Peyer's patch (tissue), 4 donors: ENCODE measurements at regions not wholly inside any gene's neighbourhood (a gene's known extent, or its start where the extent isn't known, plus 50 kb on each side); places are given as distances from the start of the nearest gene placed in this dataset.

Source experiments
- POLR2A ChIP-seq, 2 donors: fragments of 450-650 bp; IDR thresholded peaks; one replicate each; pipeline ENCODE4 v1.5.1; 2017; ENCODE audit warnings: antibody characterized with exemption in 2 of 2, mild to moderate bottlenecking in 2 of 2, moderate library complexity in 2 of 2
- TF ChIP-seq, protein P1 (sequence below), 6 experiments: fragments of 450-650 bp in 4 of 6; fragments of 200-600 bp in 2 of 6; sonication (generic) in 1 of 6; IDR thresholded peaks; one replicate each; pipeline ENCODE4 v1.5.1; 2017 to 2019; ENCODE audit warnings: antibody characterized with exemption in 6 of 6, mild to moderate bottlenecking in 3 of 6, moderate library complexity in 1 of 6

DNA sequence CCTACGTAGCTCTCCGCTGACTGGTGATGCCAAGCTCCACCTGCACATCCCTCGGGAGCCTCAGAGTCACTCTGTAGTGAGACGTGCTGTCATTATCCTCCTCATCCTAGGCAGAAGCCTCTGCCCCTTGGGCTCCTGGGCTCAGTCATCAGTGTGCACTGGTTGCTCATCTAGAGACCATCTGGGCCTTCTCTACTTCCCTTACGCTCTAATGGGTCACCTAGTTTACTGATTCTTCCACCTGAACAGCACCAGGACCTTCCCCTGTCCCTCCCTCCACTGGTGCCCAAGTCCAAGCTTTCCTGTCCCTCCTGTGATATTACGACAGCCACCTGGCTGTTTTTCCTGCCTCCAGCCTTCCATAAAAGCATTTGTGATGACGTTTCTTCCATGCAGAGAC, 136.1 kb upstream of the ERRFI1 start:
- no peak for TF ChIP-seq POLR2A (IDR thresholded peaks at IDR 0.05)
- TF ChIP-seq, protein P1, sequence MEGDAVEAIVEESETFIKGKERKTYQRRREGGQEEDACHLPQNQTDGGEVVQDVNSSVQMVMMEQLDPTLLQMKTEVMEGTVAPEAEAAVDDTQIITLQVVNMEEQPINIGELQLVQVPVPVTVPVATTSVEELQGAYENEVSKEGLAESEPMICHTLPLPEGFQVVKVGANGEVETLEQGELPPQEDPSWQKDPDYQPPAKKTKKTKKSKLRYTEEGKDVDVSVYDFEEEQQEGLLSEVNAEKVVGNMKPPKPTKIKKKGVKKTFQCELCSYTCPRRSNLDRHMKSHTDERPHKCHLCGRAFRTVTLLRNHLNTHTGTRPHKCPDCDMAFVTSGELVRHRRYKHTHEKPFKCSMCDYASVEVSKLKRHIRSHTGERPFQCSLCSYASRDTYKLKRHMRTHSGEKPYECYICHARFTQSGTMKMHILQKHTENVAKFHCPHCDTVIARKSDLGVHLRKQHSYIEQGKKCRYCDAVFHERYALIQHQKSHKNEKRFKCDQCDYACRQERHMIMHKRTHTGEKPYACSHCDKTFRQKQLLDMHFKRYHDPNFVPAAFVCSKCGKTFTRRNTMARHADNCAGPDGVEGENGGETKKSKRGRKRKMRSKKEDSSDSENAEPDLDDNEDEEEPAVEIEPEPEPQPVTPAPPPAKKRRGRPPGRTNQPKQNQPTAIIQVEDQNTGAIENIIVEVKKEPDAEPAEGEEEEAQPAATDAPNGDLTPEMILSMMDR (IDR thresholded peaks at IDR 0.05) = no peak
